GM12891 (cell line): ENCODE measurements at regions not wholly inside any gene's neighbourhood (a gene's known extent, or its start where the extent isn't known, plus 50 kb on each side); places are given as distances from the start of the nearest gene placed in this dataset.

Experiments used
- POLR2A ChIP-seq: IDR thresholded peaks from 2 replicates; pipeline ENCODE4 v1.6.1; 2011; ENCODE audit warnings: low read depth, low read length, control low read depth
- TAF1 ChIP-seq: IDR thresholded peaks from 2 replicates; pipeline ENCODE4 v1.6.1; 2011; ENCODE audit warnings: low read depth, low read length, control low read depth

DNA sequence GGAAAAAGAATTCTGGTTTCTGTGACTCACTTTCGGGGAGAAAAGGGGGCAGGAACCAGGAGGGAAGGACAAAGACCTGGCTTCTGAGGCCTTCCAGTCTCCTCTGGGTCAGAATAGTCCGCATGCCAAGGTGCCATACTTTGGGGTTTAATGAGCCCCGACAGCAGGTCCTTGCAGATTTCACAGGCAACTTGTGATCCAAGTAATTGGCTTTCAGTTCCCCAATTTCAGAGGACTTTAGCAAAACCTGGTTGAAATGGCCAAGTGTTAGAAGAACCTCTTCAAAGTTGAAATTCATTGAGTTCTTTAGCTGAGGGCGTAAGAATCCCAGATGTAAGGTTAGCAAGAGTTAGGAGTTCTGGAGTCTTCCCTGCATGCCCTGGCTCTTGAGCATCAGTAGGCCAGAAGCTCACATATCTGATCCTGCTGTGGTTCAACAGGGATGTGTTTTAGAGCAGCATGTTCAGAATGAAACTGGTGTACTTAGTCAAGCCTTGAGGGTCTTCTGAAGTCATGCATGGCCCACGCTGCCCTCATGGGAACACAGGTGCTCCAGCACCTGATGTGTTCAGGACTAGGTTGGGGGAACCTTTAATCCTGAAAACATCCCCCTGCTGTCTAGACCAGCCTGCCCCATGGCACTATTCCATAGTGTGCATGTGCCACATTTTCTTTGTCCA, 143.0 kb downstream of the NUP35 start:
- TF ChIP-seq TAF1 (no peak), POLR2A (no peak)
